ENCODE measurements at regions not wholly inside any gene's neighbourhood (a gene's known extent, or its start where the extent isn't known, plus 50 kb on each side); places are given as distances from the start of the nearest gene placed in this dataset.
"Not testable (repeated sequence)": the region's sequence is repeated elsewhere in the genome, so short reads cannot be mapped to it uniquely, and the experiment has no call there.

- no peaks in the 10 kb centered on the region for H3K36me3 Mint-ChIP-seq (ENCODE audit: unreplicated experiment)
- no peak overlapping the region for H3K27ac Mint-ChIP-seq (ENCODE audit: unreplicated experiment)
- DNase-seq, result no peak
- no peaks in the 10 kb centered on the region for H3K4me1 Mint-ChIP-seq (ENCODE audit: low read depth, unreplicated experiment)
- H3K9me3 Mint-ChIP-seq (ENCODE audit: unreplicated experiment), result peaks cover 1% of the 10 kb centered on the region
- H3K27me3 Mint-ChIP-seq (ENCODE audit: unreplicated experiment), result no peaks in the 10 kb centered on the region
- no peak for TF ChIP-seq CTCF (IDR thresholded peaks at IDR 0.05; ENCODE audit: partially characterized antibody, unreplicated experiment)
- no peak overlapping the region for H3K4me3 Mint-ChIP-seq (ENCODE audit: unreplicated experiment)
Observed at GRCh38 chr3:115204475-115204874, 57.4 kb upstream of the ZBTB20 start.

- Mint-ChIP-seq H3K9me3 (ENCODE audit: unreplicated experiment) (peaks cover 1% of the 10 kb centered on the region), H3K27ac (ENCODE audit: unreplicated experiment) (no peak overlapping the region), H3K4me1 (ENCODE audit: low read depth, unreplicated experiment) (no peaks in the 10 kb centered on the region), H3K27me3 (ENCODE audit: unreplicated experiment) (no peaks in the 10 kb centered on the region), H3K4me3 (ENCODE audit: unreplicated experiment) (no peak overlapping the region), H3K36me3 (ENCODE audit: unreplicated experiment) (no peaks in the 10 kb centered on the region)
- DNase-seq, result no peak
- TF ChIP-seq CTCF (IDR thresholded peaks at IDR 0.05; ENCODE audit: partially characterized antibody, unreplicated experiment), result no peak
Observed at GRCh38 chr3:115208066-115208750, 61.1 kb upstream of the ZBTB20 start.

GRCh38 chr3:115211810-115212492 lies 64.9 kb upstream of the ZBTB20 start:
- no peak for TF ChIP-seq CTCF (IDR thresholded peaks at IDR 0.05; ENCODE audit: partially characterized antibody, unreplicated experiment)
- no peak overlapping the region for H3K4me3 Mint-ChIP-seq (ENCODE audit: unreplicated experiment)
- H3K36me3 Mint-ChIP-seq (ENCODE audit: unreplicated experiment), result no peaks in the 10 kb centered on the region
- H3K4me1 Mint-ChIP-seq (ENCODE audit: low read depth, unreplicated experiment), result no peaks in the 10 kb centered on the region
- H3K9me3 Mint-ChIP-seq (ENCODE audit: unreplicated experiment), result no peaks in the 10 kb centered on the region
- H3K27ac Mint-ChIP-seq (ENCODE audit: unreplicated experiment), result no peak overlapping the region
- no peaks in the 10 kb centered on the region for H3K27me3 Mint-ChIP-seq (ENCODE audit: unreplicated experiment)
- DNase-seq, result no peak

GRCh38 chr3:115212615-115213014 lies 65.5 kb upstream of the ZBTB20 start:
- Mint-ChIP-seq H3K27me3 (ENCODE audit: unreplicated experiment) (no peaks in the 10 kb centered on the region), H3K4me3 (ENCODE audit: unreplicated experiment) (no peak overlapping the region), H3K36me3 (ENCODE audit: unreplicated experiment) (no peaks in the 10 kb centered on the region), H3K9me3 (ENCODE audit: unreplicated experiment) (no peaks in the 10 kb centered on the region), H3K27ac (ENCODE audit: unreplicated experiment) (no peak overlapping the region), H3K4me1 (ENCODE audit: low read depth, unreplicated experiment) (peaks cover under 1% of the 10 kb centered on the region)
- no peak for TF ChIP-seq CTCF (IDR thresholded peaks at IDR 0.05; ENCODE audit: partially characterized antibody, unreplicated experiment)
- no peak for DNase-seq

GRCh38 chr3:115213052-115213451 lies 66.0 kb upstream of the ZBTB20 start:
- H3K4me1 Mint-ChIP-seq (ENCODE audit: low read depth, unreplicated experiment); H3K4me3 Mint-ChIP-seq (ENCODE audit: unreplicated experiment); H3K27me3 Mint-ChIP-seq (ENCODE audit: unreplicated experiment); H3K9me3 Mint-ChIP-seq (ENCODE audit: unreplicated experiment); H3K36me3 Mint-ChIP-seq (ENCODE audit: unreplicated experiment); H3K27ac Mint-ChIP-seq (ENCODE audit: unreplicated experiment); DNase-seq: not testable (repeated sequence)
